ENCODE measurements at regions not wholly inside any gene's neighbourhood (a gene's known extent, or its start where the extent isn't known, plus 50 kb on each side); places are given as distances from the start of the nearest gene placed in this dataset.

DNA sequence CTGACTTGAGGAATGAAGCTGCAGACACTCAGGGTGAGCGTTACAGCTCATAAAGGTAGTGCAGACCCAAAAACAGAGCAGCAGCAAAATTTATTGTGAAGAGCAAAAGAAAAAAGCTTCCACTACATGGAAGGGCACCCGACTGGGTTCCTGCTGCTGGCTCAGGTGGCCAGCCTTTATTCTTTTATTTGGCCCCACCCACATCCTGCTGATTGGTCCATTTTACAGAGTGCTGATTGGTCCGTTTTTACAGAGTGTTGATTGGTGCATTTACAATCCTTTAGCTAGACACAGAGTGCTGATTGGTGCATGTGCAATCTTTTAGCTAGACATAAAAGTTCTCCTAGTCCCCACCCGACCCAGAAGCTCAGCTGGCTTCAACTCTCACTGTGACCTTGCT, 95.3 kb upstream of the STMND1 start:
- no peaks in the 10 kb centered on the region for H3K4me1 ChIP-seq (ENCODE audit: control insufficient read depth in 1 of 2, extremely low read depth in 1 of 2, insufficient read depth in 2 of 2, low read length in 2 of 2)
- no peaks in the 10 kb centered on the region for H3K36me3 Mint-ChIP-seq
- H3K27ac Mint-ChIP-seq = no peak overlapping the region
- DNase-seq = no peak
- H3K9me3 ChIP-seq = no peaks in the 10 kb centered on the region
- H3K9me3 Mint-ChIP-seq = peaks cover 5 to 19% (median 13%) of the 10 kb centered on the region in 3 donors
- H3K27me3 Mint-ChIP-seq = peaks cover 23 to 43% of the 10 kb centered on the region in 2 donors
- no peak overlapping the region for H3K4me3 ChIP-seq (ENCODE audit: control insufficient read depth in 1 of 2, extremely low read depth in 1 of 2, low read length in 1 of 2)
- H3K4me1 Mint-ChIP-seq = no peaks in the 10 kb centered on the region
- ATAC-seq (replicated peaks in 1 of 4) = no peak
- H3K27me3 ChIP-seq (replicated peaks in 1 of 2; ENCODE audit: control insufficient read depth in 2 of 2, extremely low read depth in 1 of 2, insufficient read depth in 2 of 2, low read length in 1 of 2) = peaks cover 0 to 2% of the 10 kb centered on the region in 2 experiments
- no peak overlapping the region for H3K27ac ChIP-seq (ENCODE audit: low read length)
- H3K4me3 Mint-ChIP-seq = no peak overlapping the region
- CTCF ChIA-PET = no interaction called here
- WGBS (ENCODE audit: insufficient coverage) = 93% methylated on average over 2 of the region's 4 CpGs
- H3K36me3 ChIP-seq (ENCODE audit: control insufficient read depth in 2 of 2, extremely low read depth in 1 of 2, insufficient read depth in 1 of 2, low read length in 1 of 2) = no peaks in the 10 kb centered on the region
- POLR2A ChIA-PET = no interaction called here

GRCh38 chr6:17004269-17004668, 97.6 kb upstream of the STMND1 start:
- Mint-ChIP-seq H3K4me3 (no peak overlapping the region), H3K36me3 (no peaks in the 10 kb centered on the region), H3K27ac (no peak overlapping the region), H3K4me1 (no peaks in the 10 kb centered on the region), H3K9me3 (peaks cover 5 to 13% (median 6%) of the 10 kb centered on the region in 3 donors), H3K27me3 (peaks cover 23 to 43% of the 10 kb centered on the region in 2 donors)
- CTCF ChIA-PET = no interaction called here
- ATAC-seq (replicated peaks in 1 of 4) = no peak
- Histone ChIP-seq H3K4me1 (ENCODE audit: control insufficient read depth in 1 of 2, extremely low read depth in 1 of 2, insufficient read depth in 2 of 2, low read length in 2 of 2) (no peaks in the 10 kb centered on the region), H3K27me3 (replicated peaks in 1 of 2; ENCODE audit: control insufficient read depth in 2 of 2, extremely low read depth in 1 of 2, insufficient read depth in 2 of 2, low read length in 1 of 2) (peaks cover 0 to 2% of the 10 kb centered on the region in 2 experiments), H3K36me3 (ENCODE audit: control insufficient read depth in 2 of 2, extremely low read depth in 1 of 2, insufficient read depth in 1 of 2, low read length in 1 of 2) (no peaks in the 10 kb centered on the region), H3K4me3 (ENCODE audit: control insufficient read depth in 1 of 2, extremely low read depth in 1 of 2, low read length in 1 of 2) (no peak overlapping the region), H3K27ac (ENCODE audit: low read length) (no peak overlapping the region), H3K9me3 (no peaks in the 10 kb centered on the region)
- POLR2A ChIA-PET = no interaction called here
- no peak for DNase-seq
- 40% methylated on average over 1 of the region's 1 CpG for WGBS (ENCODE audit: insufficient coverage)

GRCh38 chr6:17002123-17002522, 99.7 kb upstream of the STMND1 start:
- no peaks in the 10 kb centered on the region for H3K4me1 Mint-ChIP-seq
- Histone ChIP-seq H3K4me3 (ENCODE audit: control insufficient read depth in 1 of 2, extremely low read depth in 1 of 2, low read length in 1 of 2) (no peak overlapping the region), H3K36me3 (ENCODE audit: control insufficient read depth in 2 of 2, extremely low read depth in 1 of 2, insufficient read depth in 1 of 2, low read length in 1 of 2) (no peaks in the 10 kb centered on the region), H3K4me1 (ENCODE audit: control insufficient read depth in 1 of 2, extremely low read depth in 1 of 2, insufficient read depth in 2 of 2, low read length in 2 of 2) (no peaks in the 10 kb centered on the region), H3K27ac (ENCODE audit: low read length) (no peak overlapping the region), H3K9me3 (no peaks in the 10 kb centered on the region), H3K27me3 (replicated peaks in 1 of 2; ENCODE audit: control insufficient read depth in 2 of 2, extremely low read depth in 1 of 2, insufficient read depth in 2 of 2, low read length in 1 of 2) (peaks cover 0 to 2% of the 10 kb centered on the region in 2 experiments)
- H3K36me3 Mint-ChIP-seq = no peaks in the 10 kb centered on the region
- ChIA-PET CTCF (no interaction called here), POLR2A (no interaction called here)
- H3K9me3 Mint-ChIP-seq = peaks cover 0 to 3% (median 0%) of the 10 kb centered on the region in 3 donors
- DNase-seq (no peak), ATAC-seq (replicated peaks in 1 of 4) (no peak)
- H3K4me3 Mint-ChIP-seq = no peak overlapping the region
- H3K27ac Mint-ChIP-seq = no peak overlapping the region
- WGBS (ENCODE audit: insufficient coverage) = no CpG with 5 or more reads among the region's 2 CpGs
- peaks cover 33 to 52% of the 10 kb centered on the region in 2 donors for H3K27me3 Mint-ChIP-seq

GRCh38 chr6:17001188-17001587, 100.7 kb upstream of the STMND1 start:
- H3K9me3 ChIP-seq = no peaks in the 10 kb centered on the region
- ChIA-PET POLR2A (no interaction called here), CTCF (interaction anchor here in 1 of 2 donors (0.5 kb wide), 2 partner anchors 36 to 511 kb away, joined by 3 to 4 read pairs; no protein-coding TSS in a partner anchor)
- no CpG with 5 or more reads among the region's 1 CpG for WGBS (ENCODE audit: insufficient coverage)
- ATAC-seq (replicated peaks in 1 of 4) (no peak), DNase-seq (no peak)
- Mint-ChIP-seq H3K36me3 (no peaks in the 10 kb centered on the region), H3K27me3 (peaks cover 36 to 49% of the 10 kb centered on the region in 2 donors), H3K4me3 (no peak overlapping the region), H3K4me1 (no peaks in the 10 kb centered on the region), H3K27ac (no peak overlapping the region), H3K9me3 (peaks cover 0 to 3% (median 0%) of the 10 kb centered on the region in 3 donors)
- H3K4me1 ChIP-seq (ENCODE audit: control insufficient read depth in 1 of 2, extremely low read depth in 1 of 2, insufficient read depth in 2 of 2, low read length in 2 of 2) = no peaks in the 10 kb centered on the region
- no peak overlapping the region for H3K27ac ChIP-seq (ENCODE audit: low read length)
- no peak overlapping the region for H3K4me3 ChIP-seq (ENCODE audit: control insufficient read depth in 1 of 2, extremely low read depth in 1 of 2, low read length in 1 of 2)
- peaks cover 0 to 2% of the 10 kb centered on the region in 2 experiments for H3K27me3 ChIP-seq (replicated peaks in 1 of 2; ENCODE audit: control insufficient read depth in 2 of 2, extremely low read depth in 1 of 2, insufficient read depth in 2 of 2, low read length in 1 of 2)
- H3K36me3 ChIP-seq (ENCODE audit: control insufficient read depth in 2 of 2, extremely low read depth in 1 of 2, insufficient read depth in 1 of 2, low read length in 1 of 2) = no peaks in the 10 kb centered on the region

- Histone ChIP-seq H3K27me3 (replicated peaks in 1 of 2; ENCODE audit: control insufficient read depth in 2 of 2, extremely low read depth in 1 of 2, insufficient read depth in 2 of 2, low read length in 1 of 2) (peaks cover 0 to 2% of the 10 kb centered on the region in 2 experiments), H3K36me3 (ENCODE audit: control insufficient read depth in 2 of 2, extremely low read depth in 1 of 2, insufficient read depth in 1 of 2, low read length in 1 of 2) (no peaks in the 10 kb centered on the region), H3K4me3 (ENCODE audit: control insufficient read depth in 1 of 2, extremely low read depth in 1 of 2, low read length in 1 of 2) (no peak overlapping the region), H3K9me3 (no peaks in the 10 kb centered on the region), H3K27ac (ENCODE audit: low read length) (no peak overlapping the region), H3K4me1 (ENCODE audit: control insufficient read depth in 1 of 2, extremely low read depth in 1 of 2, insufficient read depth in 2 of 2, low read length in 2 of 2) (no peaks in the 10 kb centered on the region)
- H3K36me3 Mint-ChIP-seq = no peaks in the 10 kb centered on the region
- WGBS (ENCODE audit: insufficient coverage) = 86% methylated on average over 1 of the region's 2 CpGs
- no peak for ATAC-seq (replicated peaks in 1 of 4)
- H3K4me1 Mint-ChIP-seq = no peaks in the 10 kb centered on the region
- ChIA-PET POLR2A (no interaction called here), CTCF (no interaction called here)
- no peak for DNase-seq
- H3K27me3 Mint-ChIP-seq = peaks cover 33 to 43% of the 10 kb centered on the region in 2 donors
- H3K4me3 Mint-ChIP-seq = no peak overlapping the region
- no peak overlapping the region for H3K27ac Mint-ChIP-seq
- H3K9me3 Mint-ChIP-seq = peaks cover 0 to 3% (median 0%) of the 10 kb centered on the region in 3 donors
Measured at GRCh38 chr6:16999491-17000436, 102.1 kb upstream of the STMND1 start.

GRCh38 chr6:16998461-16998860, 103.4 kb upstream of the STMND1 start:
- Histone ChIP-seq H3K27me3 (replicated peaks in 1 of 2; ENCODE audit: control insufficient read depth in 2 of 2, extremely low read depth in 1 of 2, insufficient read depth in 2 of 2, low read length in 1 of 2) (peaks cover 0 to 3% of the 10 kb centered on the region in 2 experiments), H3K27ac (ENCODE audit: low read length) (no peak overlapping the region), H3K9me3 (no peaks in the 10 kb centered on the region), H3K4me1 (ENCODE audit: control insufficient read depth in 1 of 2, extremely low read depth in 1 of 2, insufficient read depth in 2 of 2, low read length in 2 of 2) (no peaks in the 10 kb centered on the region), H3K4me3 (ENCODE audit: control insufficient read depth in 1 of 2, extremely low read depth in 1 of 2, low read length in 1 of 2) (no peak overlapping the region), H3K36me3 (ENCODE audit: control insufficient read depth in 2 of 2, extremely low read depth in 1 of 2, insufficient read depth in 1 of 2, low read length in 1 of 2) (no peaks in the 10 kb centered on the region)
- peaks cover 33 to 41% of the 10 kb centered on the region in 2 donors for H3K27me3 Mint-ChIP-seq
- DNase-seq (no peak), ATAC-seq (replicated peaks in 1 of 4) (no peak)
- no peak overlapping the region for H3K4me3 Mint-ChIP-seq
- WGBS (ENCODE audit: insufficient coverage) = 88% methylated on average over 3 of the region's 5 CpGs
- no peaks in the 10 kb centered on the region for H3K36me3 Mint-ChIP-seq
- no peak overlapping the region for H3K27ac Mint-ChIP-seq
- no peaks in the 10 kb centered on the region for H3K4me1 Mint-ChIP-seq
- ChIA-PET CTCF (interaction anchor here in 1 of 2 donors (0.6 kb wide), 1 partner anchor 1451 kb away, joined by 3 read pairs; no protein-coding TSS in a partner anchor), POLR2A (no interaction called here)
- H3K9me3 Mint-ChIP-seq = peaks cover 0 to 3% (median 0%) of the 10 kb centered on the region in 3 donors
